GM13977 (cell line): ENCODE measurements at regions not wholly inside any gene's neighbourhood (a gene's known extent, or its start where the extent isn't known, plus 50 kb on each side); places are given as distances from the start of the nearest gene placed in this dataset.
"Not testable (repeated sequence)": the region's sequence is repeated elsewhere in the genome, so short reads cannot be mapped to it uniquely, and the experiment has no call there.

Experiments used
- DNase-seq: peaks from one replicate; pipeline ENCODE4 v3.0.0; 2012; ENCODE audit warnings: low spot score
- in situ Hi-C: fragments of 300-500 bp; cut with MboI; formaldehyde crosslinking; loops from one replicate; pipeline ENCODE4 v1.12.0; 2022; ENCODE audit warnings: low sequenced_read_pairs, low pct_unique_long_range_greater_than_20kb, mixed read lengths, inconsistent platforms; ENCODE audit not compliant: unreplicated experiment
- TF ChIP-seq, protein P1 (sequence below): IDR thresholded peaks from 2 replicates; pipeline ENCODE4 v1.5.1; 2012; ENCODE audit warnings: mild to moderate bottlenecking, control low read depth; ENCODE audit not compliant: insufficient read depth; ENCODE audit errors: extremely low read depth, missing control alignments

DNA sequence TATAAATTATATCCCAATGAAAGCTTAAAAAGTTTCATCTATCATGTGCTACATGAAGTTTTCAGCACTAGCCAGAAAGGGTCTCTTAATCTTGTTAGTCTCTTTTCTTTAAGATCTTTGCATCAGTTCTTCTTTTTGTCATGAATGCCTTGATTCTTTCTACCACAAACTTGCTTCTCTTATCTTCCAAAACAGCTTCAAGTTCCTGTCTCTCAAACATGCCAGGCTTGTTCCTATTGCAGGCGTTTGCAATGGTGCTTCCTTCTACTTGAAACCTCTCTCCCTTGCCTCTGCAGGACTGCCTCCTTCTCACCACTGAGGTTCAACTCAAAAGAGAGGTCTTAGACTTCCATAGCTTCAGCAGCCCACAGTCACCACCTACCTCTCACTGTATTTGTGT, 104.3 kb upstream of the FRMD4B start:
- TF ChIP-seq, protein P1, sequence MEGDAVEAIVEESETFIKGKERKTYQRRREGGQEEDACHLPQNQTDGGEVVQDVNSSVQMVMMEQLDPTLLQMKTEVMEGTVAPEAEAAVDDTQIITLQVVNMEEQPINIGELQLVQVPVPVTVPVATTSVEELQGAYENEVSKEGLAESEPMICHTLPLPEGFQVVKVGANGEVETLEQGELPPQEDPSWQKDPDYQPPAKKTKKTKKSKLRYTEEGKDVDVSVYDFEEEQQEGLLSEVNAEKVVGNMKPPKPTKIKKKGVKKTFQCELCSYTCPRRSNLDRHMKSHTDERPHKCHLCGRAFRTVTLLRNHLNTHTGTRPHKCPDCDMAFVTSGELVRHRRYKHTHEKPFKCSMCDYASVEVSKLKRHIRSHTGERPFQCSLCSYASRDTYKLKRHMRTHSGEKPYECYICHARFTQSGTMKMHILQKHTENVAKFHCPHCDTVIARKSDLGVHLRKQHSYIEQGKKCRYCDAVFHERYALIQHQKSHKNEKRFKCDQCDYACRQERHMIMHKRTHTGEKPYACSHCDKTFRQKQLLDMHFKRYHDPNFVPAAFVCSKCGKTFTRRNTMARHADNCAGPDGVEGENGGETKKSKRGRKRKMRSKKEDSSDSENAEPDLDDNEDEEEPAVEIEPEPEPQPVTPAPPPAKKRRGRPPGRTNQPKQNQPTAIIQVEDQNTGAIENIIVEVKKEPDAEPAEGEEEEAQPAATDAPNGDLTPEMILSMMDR: no peak
- no peak for DNase-seq
- in situ Hi-C loops: no loop called here

DNA sequence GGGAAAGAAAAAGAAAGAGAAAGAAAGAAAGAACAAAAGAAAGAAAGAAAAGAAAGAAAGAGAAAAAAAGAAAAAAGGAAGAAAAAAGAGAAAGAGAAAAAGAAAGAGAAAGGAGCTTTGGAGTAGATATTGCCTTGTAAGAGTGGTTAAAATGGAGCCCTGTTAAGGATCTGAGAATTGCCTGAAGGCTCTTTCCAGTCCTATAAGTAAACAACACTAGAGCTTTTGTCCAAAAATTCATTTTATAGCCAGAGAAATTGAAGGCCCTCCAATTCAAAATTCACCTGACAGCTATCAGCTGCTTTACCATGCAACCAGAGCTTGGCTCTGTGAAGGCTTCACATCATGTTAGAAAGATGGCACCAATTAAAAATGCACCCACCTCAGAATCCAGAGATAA, 102.1 kb upstream of the FRMD4B start:
- TF ChIP-seq, protein P1: no peak
- in situ Hi-C loops: no loop called here
- no peak for DNase-seq

DNA sequence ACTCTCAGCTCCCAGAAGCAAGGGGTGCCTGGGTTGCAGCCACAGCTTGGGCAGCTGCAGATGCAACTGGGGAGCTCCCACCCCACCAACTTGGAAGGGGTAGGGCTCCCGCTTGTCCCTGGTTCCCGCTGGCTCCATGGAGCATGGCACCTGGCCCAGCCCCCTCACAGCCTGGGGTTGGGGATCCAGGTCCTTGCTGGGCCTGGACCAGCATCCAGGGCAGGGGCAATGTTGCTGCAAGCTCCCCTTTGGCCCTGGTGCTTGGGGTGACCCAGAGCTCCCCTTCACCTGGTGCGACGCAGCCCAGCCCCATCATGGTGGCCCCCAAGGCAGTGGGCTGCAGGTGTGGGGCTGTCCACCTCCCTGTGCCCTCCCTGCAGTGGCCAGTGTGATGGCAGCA, 99.6 kb upstream of the FRMD4B start:
- in situ Hi-C loops: no loop called here
- TF ChIP-seq, protein P1: no peak
- no peak for DNase-seq

DNA sequence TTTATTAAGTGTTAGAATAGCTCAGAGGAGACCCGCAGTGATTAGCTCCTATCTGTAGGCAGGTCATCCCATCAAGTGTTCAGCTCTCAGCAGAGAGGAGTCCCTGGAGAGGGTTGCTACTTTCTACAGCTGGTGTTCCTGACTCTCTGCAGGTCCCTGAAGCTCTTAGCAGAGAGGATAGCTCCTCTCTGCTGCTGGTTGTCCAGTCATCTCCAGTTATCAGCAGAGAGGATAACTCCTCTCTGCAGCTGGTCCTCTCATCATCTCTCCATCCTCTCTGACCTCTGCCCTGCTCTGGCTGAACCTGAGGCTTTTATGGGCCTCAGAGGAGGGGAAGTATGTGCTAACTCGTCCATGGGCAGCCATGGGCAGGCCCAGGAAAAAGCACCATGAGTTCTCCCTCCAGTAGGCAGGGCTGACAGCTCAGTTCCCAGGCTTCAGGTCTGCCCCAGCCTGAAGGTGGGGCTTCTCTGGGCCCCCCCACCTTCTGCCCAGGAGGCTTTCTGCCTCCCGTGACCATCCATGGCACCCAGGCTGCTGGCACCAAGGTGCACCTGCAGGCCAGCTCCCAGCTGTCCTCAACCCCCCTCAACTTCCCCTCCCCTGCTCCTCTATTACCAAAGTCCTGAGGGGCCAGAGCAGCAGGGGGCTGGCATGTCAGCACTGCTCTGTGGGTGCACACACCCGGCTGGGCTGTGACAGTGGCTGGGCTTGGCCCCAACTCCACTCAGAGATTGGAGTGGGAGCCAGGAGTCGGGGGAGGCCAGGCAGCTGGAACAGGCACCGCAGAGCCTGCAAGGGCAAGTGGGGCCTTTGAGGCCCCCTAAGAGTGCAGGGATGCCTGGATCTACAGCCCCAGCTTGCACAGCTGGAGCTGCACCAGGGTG, 98.9 kb upstream of the FRMD4B start:
- DNase-seq: no peak
- TF ChIP-seq, protein P1: no peak
- in situ Hi-C loops: no loop called here

- TF ChIP-seq, protein P1: no peak
- no peak for DNase-seq
- in situ Hi-C loops: no loop called here
These were observed 97.6 kb upstream of the FRMD4B start for GRCh38 chr3:69483449-69483848.

DNA sequence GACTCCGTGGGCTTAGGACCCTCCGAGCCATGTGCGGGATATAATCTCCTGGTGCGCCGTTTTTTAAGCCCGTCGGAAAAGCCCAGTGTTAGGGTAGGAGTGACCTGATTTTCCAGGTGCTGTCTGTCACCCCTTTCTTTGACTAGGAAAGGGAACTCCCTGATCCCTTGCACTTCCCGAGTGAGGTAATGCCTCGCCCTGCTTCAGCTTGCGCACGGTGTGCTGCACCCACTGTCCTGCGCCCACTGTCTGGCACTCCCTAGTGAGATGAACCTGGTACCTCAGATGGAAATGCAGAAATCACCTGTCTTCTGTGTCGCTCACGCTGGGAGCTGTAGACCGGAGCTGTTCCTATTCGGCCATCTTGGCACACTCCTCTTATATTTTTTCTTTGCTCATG, 95.1 kb upstream of the FRMD4B start:
- DNase-seq: not testable (repeated sequence)

GRCh38 chr3:69474186-69474585, 88.3 kb upstream of the FRMD4B start:
- no peak for DNase-seq
- TF ChIP-seq, protein P1: no peak
- in situ Hi-C loops: no loop called here

More for the DNA sequence above, 95.1 kb upstream of the FRMD4B start:
- in situ Hi-C loops: not testable (repeated sequence)
